Islet precursor cell (in vitro differentiated cells): ENCODE measurements at regions not wholly inside any gene's neighbourhood (a gene's known extent, or its start where the extent isn't known, plus 50 kb on each side); places are given as distances from the start of the nearest gene placed in this dataset.
A peak's percentile ranks its signal among the peaks of the same experiment; 100 is the strongest.

Source experiments
- DNase-seq: peaks from one replicate; pipeline ENCODE4 v3.0.0-alpha.2; 2018

DNA sequence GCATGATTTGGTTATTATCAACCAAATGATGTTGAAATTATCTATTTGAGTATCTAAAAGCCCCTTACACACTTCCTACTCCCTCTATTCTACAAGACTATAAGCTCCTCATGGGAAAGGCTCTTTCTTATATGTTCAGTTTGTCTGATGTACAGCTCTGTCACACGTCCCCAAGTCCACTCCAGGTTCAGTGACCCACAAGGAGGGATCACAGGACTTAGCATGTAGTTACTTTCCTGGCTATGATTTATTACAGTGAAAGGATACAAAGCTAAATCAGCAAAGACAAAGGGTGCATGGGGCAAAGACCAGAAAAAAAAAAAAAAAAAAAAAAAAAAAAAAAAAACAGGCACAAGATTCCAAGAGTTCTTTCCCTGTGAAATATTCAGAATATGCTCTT lies 125.6 kb upstream of the TMEM106B start:
- no peak for DNase-seq

DNA sequence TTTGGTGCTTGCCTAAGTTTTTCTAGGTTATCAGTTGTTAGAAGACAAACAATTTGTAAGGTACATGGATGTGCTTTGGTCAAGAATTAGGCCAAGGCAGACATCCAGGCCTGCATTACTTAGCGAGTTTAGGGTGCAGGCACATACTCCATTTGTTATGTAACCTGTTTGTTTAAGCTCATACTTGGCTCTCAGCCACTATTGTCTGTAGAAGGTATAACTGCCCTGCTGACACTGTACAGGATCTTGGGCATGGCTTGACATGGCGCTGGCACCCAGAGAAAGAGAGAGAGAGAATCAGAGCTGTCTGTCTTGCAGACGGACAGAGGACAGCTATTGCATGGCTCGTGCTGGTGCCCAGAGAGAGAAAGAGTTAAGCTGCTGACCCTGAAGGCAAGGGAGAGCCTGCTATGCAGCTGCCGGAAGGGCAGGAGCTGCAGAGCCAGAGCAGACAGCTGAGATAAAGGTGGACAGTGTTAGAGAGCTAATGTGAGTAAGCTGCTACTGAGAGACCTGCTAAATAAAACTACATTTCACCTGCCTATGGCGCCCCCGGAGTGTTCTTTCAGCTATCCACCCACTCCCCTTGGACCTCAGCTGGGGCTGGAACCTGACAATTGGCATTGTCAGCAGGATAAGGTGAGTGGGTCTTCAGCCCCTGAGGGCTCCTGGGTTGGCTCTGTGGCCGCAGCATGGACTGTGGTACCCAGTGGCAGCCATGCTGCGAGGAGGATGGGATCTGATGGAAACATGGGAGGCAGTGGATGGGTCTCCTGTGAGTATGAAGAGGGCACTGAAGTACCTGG lies 120.9 kb upstream of the TMEM106B start:
- no peak for DNase-seq

DNA sequence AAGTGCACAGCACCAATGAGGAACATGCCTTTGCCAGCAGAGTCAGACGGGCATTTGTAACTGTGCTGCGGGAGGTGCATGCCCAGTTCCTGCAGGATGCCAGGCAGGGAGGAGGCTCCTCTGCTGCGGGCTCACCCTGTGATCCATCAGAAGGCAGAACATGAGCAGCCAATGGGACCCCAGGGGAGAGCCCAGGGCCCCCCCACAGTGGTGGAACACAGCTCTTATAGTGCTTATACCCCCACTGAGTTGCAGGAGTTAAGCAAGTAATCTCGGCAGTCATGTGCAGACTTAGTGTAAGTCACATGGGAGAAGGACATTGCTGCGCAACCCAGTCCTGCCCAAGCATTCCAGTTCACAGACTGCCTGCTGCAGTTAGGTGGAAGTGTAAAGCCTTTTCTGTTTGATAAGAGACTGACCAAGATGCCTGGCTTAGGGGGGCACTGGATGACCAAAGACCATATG lies 120.3 kb upstream of the TMEM106B start:
- no peak for DNase-seq

DNA sequence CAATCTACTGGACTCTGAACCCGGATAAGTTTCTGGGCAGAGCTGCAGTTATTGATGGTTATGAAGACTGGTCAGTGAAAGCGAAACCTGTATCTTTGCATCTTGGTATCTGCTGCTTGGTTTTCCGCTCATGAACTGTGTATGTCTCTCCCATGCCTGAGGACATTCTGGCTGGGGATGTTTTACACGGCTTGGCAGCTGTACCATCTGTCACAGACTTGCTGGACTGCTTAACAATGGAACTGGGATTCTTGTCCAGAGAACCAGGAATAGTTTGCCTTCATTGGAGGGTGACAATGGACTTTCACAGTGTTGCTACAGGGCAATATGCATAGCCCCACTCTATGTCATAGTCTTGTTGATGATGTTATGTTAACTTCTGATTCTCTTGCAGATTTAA lies 119.9 kb upstream of the TMEM106B start:
- no peak for DNase-seq

DNA sequence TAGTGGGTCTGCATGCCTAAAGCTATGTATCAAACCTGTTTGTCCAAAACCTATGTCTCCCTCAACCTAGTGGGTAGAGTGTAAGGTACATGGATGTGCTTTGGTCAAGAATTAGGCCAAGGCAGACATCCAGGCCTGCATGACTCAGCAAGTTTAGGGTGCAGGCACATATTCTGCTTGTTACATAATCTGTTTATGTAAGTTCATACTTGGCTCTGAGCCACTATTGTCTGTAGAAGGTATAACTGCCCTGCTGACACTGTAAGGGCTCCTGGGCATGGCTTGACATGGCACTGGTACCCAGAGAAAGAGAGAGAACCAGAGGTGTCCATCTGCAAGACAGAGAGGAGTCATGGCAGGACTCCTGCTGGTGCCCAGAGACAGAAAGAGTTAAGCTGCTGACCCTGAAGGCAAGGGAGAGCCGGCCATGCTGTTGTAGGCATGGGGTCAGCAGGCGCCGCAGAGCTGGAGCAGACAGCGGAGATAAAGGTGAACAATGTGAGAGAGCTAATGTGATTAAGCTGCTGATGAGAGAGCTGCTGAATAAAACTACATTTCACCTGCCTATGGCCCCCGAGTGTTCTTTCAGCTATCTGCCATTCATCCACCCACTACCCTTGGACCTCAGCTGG lies 118.5 kb upstream of the TMEM106B start:
- DNase-seq = no peak

DNA sequence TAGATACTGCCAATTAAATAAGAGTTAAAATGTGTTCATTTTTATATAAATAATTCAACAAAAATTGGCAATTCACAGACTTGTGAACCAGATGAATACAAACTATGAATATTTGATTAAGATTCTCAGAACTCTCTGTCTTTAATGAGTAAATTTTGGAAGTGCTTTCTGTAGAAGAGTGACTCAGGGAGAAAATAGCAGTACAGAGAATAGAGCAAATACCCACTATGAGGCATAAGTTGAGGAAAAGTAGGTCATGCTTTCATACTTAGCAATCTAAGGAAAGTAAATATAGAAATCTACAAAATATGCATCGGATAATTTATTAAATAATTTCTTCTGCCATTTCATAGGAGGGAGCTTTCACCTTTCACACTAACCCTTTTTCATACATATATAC lies 117.7 kb upstream of the TMEM106B start:
- no peak for DNase-seq

DNA sequence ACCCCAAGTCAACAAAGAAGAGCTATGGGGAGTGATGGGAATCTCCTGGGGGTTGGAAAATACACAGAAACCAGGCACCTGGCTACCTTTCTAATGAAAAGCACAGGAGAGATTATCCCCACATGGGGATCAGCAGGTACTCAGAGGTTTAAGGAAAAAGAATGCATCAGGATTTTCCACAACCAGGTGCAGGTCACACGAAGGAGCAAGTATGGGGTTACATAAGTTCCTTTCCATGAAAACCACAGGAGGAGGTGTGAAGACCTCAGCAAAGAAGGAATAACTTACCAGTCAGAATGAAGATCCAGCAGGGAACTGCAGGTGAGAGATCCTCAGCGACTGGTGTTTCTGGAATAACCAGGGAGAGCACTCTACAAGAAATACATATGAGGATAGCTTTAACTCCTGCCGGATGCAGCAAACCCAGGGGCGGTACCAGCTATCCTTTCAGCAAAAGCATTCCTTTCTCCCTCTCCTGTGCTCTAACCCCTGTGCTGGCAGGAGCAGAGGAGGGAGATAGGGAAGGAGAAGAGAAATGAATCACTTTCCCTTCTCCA lies 116.7 kb upstream of the TMEM106B start:
- DNase-seq = peak; percentile 78

DNA sequence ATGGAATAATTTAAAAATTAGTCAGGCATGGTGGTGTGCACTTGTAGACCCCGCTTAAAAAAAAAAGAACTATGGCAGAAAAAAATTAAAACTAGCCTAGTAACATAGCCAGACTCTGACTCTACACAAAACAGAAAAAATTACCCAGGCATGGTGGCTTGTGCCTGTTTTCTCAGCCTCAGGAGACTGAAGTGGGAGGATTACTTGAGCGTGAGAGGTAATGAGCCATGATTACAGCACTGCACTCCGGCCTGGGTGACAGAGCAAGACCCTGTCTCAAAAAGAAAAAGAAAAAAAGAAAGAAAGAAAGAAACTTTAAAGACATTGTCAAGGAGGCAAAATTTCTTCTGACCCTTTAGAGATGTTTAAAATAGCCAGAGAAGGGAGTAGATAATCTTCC lies 109.0 kb upstream of the TMEM106B start:
- DNase-seq = no peak

DNA sequence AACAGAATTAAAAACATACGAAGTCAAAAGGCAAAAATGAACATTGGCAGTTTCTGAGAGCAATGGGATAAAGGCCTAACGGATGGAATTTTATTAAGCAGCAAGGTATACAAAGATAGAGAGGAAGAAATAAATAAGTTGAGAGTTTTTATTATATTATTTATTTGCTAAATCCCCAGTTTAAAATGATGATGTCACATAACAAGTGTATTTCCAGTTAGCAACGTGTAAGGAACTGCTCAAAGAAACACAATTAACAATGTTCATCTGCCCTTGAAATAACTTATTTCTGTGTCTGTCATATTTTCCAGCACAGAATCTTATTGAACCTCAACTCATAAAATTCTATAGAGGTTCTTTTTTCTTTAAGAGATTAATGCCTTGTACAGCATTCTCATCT lies 108.6 kb upstream of the TMEM106B start:
- DNase-seq = no peak

DNA sequence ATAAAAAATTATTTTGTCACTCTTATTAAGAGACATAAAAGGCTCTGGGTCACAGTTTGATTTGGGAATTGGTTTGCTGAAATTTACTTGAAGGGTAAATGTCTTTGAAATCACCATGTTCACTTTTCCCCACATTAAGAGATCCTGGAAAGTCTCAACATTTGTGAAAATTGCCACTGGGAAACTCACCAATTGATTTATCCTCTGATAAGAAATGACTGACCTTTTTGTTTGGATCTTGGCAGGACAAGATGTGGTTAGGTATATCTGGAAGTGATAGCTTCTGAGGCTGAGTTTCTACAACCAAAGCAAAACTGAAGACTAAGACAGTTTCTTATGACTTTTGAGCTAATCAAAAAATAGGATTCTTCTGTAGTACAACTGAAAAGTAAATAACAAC lies 107.1 kb upstream of the TMEM106B start:
- DNase-seq = no peak

DNA sequence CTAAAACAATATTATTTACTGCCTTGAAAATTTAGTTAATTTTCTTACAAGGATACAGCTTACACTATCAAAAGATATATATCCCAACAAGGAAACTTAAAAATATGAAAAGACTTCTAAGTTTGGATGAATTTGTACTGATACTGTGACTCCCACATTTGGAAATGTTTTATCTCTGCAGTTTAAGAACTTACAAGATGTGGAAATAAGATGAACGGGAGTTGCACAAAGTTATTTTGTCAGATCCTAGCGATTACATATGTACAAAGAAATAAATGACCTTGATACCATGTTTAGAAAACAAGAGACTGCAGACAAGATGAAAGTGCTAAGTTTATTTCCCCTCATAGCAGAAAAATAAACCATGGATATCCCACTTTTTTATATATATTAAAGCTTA lies 103.7 kb upstream of the TMEM106B start:
- DNase-seq = no peak

DNA sequence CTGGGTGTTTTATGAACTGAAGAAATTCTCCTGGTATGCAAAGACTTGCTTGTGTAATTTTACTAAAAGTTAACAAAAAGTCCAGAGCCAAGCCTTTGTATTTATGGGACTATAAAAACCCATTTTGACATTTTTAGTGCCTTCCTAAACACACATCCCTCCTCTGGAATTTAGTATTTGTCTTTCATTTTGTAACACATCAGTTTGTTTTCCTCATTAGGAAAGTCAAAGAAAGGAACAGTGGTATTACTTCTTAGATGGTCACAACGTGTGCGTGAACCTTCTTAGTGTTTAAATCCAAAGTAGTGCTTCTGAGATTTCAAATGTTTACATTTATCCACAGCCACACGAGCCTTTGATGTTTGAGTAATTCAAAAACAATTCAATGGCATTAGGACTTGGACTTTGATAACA lies 103.2 kb upstream of the TMEM106B start:
- no peak for DNase-seq

DNA sequence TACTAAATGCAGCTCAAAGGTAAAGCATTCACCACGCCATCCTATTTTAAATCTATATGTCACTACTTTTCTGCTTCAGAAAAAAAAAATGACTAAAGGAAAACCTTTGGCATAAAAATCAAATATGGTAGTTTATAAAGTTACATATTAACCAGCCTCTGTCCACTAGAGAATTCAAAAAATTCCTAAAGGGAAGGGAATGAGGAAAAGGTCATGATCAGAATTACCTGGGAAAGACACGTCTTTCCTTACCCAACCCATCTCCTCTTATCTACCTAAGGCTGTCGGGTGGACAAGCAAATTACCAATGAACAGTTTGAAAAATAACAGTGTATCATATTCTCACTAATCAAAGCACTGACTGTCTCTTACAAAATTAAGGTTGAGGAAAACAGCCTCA lies 100.7 kb upstream of the TMEM106B start:
- no peak for DNase-seq

DNA sequence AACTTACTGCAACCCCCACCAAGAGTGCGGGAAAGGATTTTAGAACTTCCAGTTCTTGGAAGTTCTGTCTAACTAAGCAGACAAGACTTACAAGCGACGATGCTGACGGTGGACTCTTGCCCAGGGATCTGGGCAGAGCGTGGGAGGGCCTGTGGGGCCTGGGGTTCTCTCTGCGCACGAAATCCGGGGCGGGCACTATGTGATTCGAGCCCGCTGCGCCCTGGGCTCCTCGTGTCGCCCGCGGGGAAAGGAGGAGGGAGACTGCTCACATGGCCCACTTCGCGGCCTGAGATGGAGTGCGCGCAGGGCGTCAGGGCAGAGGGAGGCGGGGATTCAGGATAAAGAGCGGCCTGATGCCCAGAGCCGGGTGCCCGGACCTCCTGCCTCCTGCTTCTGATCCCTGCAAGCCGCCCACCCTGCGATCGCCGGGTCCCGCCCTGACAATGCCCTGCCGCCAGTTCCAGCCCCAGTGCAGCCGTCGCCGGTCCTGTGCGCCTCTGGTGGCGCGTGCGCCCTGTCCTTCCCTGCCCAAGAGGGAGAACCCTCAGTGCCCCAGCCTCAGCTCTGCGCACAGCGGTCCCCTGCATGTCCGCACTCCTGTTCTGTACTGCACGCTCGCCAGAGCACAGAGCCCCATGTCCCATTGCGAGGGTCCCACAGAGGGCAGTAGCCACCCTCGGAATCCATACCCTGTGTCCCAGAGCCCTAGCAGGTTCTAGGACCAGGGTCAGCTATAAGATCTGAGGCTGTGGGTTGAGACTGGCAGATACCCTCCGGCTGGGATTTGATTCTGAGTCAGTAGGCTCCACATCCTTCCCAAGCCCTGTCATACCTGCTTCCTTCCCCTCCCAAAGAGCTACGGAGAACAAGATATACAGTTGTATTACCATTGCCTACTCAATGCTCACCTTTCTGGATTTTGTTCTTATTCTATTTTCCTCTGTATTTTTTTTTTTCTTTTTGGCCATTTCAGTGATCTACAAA lies 99.4 kb upstream of the TMEM106B start:
- DNase-seq = peak; percentile 70

DNA sequence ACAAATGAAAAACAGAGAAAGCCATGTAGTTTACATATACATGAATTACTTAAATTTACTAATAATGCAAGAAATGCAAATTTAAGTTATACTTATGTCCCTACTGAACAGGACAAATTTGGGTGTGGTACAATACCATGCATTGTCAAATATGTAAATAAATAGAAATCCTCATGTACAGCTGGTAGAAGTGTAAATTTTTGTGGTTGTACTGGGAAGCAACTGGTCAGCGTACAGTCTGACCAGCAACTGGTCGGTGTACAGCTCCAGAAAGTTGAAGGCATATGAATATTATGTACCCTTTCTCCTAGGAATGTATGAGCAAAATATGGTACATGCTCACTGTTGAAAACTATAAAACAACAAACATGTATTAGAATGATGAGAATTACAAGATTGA lies 93.9 kb upstream of the TMEM106B start:
- DNase-seq = no peak

DNA sequence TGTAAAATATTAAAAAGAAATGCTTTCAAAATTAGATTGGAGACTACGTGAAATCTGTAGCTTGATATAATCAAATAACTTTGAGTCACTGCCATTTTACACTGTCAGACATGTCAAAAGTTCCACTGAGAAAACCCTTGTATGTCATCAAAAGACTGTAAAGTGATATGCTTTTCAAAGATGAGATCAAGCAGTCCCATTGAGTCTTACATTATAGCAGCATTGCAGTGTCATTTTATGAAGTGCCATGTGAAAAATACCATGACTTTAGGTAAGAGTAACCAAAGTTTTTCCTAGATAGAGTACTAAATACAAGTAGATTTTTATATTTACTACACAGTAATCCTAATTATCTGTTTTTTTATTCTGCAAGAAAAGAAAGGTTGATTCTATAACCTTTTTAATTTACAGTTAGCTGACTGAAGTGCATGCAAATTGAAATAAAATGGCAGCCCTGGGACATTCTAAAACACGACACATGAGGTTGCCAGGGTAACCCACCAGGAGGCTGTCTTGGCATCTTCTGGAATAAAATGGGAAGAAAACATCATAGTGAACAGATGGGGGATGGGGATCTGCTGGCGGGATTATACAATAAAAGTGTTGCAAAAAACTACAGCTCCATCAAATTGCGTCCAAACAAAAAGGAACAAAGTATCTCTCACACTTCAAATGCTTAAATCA lies 91.3 kb upstream of the TMEM106B start:
- no peak for DNase-seq

DNA sequence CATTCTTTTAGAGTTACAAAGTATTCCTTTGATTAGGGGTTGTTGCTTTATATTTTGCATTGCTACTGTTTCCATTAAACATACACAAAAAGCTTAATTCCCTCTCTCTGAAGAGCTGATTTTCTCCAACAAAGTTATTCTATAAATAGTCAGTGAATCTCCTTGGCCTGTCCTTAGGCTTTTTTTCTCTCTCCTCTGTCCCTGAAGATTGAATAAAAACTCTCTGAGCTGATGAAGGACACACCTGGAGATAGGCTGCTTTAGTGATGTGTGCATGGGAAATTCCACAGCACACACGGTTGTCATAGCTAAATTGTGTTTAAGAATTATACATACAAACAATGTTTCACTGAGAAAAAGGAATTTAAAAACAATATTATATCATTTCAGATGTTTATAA lies 90.5 kb upstream of the TMEM106B start:
- DNase-seq = no peak

DNA sequence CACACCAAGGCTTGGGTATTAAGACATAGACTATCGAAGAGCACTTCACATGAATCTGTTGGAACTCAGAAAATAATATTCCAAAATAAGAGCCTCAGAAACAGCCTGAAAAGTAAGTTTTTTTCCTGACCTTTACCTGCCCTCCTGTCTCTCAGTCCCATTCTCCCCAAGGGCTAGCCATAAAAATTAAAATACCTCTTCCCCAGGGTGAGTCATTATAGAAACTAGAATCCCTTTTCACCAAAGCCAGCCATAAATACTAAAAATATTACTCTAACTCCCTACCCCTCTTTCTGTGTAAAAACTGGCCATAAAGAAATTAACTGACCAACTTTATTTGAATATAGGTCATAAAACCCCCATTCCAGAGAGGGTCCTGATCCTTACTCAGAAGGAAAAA lies 87.9 kb upstream of the TMEM106B start:
- DNase-seq = no peak

DNA sequence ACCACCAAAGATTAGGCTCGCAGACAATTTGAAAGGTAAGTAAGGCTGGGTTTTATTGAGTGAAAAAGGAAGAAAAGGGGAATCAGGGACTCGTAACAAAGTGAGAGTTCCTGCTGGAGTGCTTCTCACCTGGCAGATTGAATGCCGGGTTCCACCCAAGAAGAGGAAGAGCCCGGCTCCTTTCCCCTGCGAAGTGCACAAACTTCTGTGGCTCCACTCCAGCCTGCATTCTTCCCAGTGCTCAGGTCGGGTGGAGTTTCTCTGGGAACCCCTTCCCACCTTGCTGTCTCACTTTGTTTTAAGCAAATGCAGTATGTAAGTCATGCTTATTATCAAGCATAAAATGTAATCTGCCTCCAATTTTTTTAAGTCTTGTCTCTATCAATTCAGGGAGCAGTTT lies 87.1 kb upstream of the TMEM106B start:
- no peak for DNase-seq

DNA sequence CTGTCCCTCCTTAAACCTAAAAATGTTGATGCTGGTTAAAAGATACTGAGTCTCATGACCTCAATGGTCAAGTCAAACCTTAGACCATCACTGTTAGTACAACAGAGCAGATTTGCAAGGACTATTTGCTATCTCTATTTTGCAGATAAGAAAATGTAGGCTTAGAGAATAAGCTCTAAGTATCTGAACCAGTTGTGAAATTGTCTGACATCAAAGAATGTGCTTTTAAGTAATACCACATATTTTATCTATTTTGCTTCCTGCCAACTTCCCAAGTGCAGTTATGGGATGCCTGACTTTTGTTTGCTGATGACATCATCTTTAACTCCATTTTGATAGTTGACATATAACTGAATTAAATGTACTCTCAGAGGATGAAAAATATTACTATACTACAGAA lies 83.6 kb upstream of the TMEM106B start:
- DNase-seq = no peak

DNA sequence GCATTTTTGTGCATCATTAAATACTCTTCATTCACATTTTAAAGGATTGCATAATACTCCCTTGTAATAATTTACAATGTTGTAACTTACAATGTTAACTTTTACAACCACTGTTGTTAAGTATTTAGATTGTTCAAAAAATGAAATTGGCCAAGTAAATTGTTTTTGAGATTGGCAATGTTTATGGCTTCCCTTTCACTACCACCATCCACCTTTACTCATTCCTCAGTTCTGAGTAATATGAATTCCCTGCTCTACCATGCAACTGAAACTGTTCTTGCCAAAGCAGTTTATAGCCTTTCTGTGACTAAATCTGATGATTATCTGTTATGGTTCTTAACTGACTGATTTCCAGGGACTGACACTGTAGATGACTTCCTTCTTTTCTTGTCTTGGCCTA lies 80.5 kb upstream of the TMEM106B start:
- DNase-seq = no peak

DNA sequence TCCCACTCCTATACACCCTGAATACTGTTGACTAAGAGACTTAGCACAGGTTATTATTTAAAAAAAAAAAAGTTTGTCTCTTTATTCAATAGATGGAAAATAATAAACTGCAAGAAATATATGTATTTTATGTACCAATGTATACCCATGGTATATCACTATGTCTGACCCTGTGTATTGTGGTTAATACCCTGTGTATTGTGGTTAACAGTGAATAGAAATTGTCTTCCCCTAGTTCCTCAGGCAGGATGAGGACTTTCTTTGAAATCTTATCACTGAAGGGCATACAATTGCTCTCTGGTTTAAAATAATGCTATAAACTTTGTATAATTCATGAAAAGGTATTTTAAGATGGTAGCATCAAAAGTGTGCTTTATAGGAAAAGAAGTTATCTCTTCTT lies 80.0 kb upstream of the TMEM106B start:
- no peak for DNase-seq

DNA sequence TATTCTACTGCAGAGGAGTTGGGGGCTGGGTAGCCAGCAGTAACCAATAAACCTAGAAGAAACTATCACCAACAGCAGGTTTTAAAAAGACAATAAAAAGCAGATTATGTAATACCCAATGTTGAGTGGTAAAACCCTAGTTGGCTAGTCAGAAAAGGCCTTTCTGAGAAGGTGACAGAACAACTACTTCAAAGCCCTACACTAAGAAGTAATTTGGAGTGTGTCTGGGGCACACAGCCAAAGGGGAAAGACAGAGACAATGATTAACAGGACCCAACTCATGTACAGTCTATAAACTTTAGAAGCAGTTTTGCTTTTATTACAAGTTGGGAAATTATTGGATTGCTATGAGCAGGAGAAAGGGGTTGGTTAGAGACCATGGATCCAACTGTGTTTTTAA lies 77.2 kb upstream of the TMEM106B start:
- no peak for DNase-seq
